Liver (tissue), 7 donors: ENCODE measurements at regions not wholly inside any gene's neighbourhood (a gene's known extent, or its start where the extent isn't known, plus 50 kb on each side); places are given as distances from the start of the nearest gene placed in this dataset.

Experiments used
- DNase-seq: peaks from one replicate; pipeline ENCODE4 v3.0.0-alpha.2; 2017; ENCODE audit warnings: low spot score
- H3K27ac ChIP-seq, 2 donors: one replicate each; pipeline ENCODE4 v1.7.0; 2013; ENCODE audit warnings: inconsistent platforms in 2 of 2, low read length in 2 of 2, control low read depth in 1 of 2, low read depth in 1 of 2, mild to moderate bottlenecking in 1 of 2
- H3K27me3 ChIP-seq, 4 donors: one replicate each; pipeline versions ENCODE4 v1.6.1 to v1.7.0; 2013; ENCODE audit warnings: low read length in 3 of 4, inconsistent platforms in 1 of 4, mild to moderate bottlenecking in 1 of 4, moderate library complexity in 1 of 4; ENCODE audit not compliant: control insufficient read depth in 4 of 4, insufficient read depth in 4 of 4
- H3K36me3 ChIP-seq, 4 donors: one replicate each; pipeline versions ENCODE4 v1.6.1 to v1.7.0; 2013; ENCODE audit warnings: low read length in 3 of 4, mild to moderate bottlenecking in 3 of 4, low read depth in 1 of 4, moderate library complexity in 1 of 4; ENCODE audit not compliant: control insufficient read depth in 4 of 4, insufficient read depth in 3 of 4
- H3K4me1 ChIP-seq, 4 donors: one replicate each; pipeline versions ENCODE4 v1.6.1 to v1.7.0; 2013; ENCODE audit warnings: low read length in 3 of 4, mild to moderate bottlenecking in 3 of 4, moderate library complexity in 1 of 4; ENCODE audit not compliant: control insufficient read depth in 4 of 4, insufficient read depth in 4 of 4
- H3K4me3 ChIP-seq, 3 donors: one replicate each; pipeline versions ENCODE4 v1.6.1 to v1.7.0; 2013; ENCODE audit warnings: low read length in 3 of 3, control low read depth in 1 of 3, low read depth in 1 of 3, mild to moderate bottlenecking in 1 of 3
- H3K9ac ChIP-seq, 2 donors: one replicate each; pipeline ENCODE4 v1.7.0; 2013; ENCODE audit warnings: low read length in 2 of 2, mild to moderate bottlenecking in 2 of 2, moderate library complexity in 2 of 2, control low read depth in 1 of 2, low read depth in 1 of 2
- H3K9me3 ChIP-seq, 4 donors: one replicate each; pipeline versions ENCODE4 v1.6.1 to v1.7.0; 2013; ENCODE audit warnings: low read length in 3 of 4; ENCODE audit not compliant: control insufficient read depth in 4 of 4
- FOXA1 ChIP-seq: IDR thresholded peaks from 2 replicates; pipeline ENCODE4 v1.6.1; 2016; ENCODE audit warnings: antibody characterized with exemption
- FOXA2 ChIP-seq: IDR thresholded peaks from 2 replicates; pipeline ENCODE4 v1.6.1; 2016; ENCODE audit warnings: antibody characterized with exemption
- GABPA ChIP-seq, 2 donors: IDR thresholded peaks in 1 of 2; conservative IDR thresholded peaks in 1 of 2; 2 replicates each; pipeline ENCODE4 v1.6.1; 2016; ENCODE audit warnings: antibody characterized with exemption in 2 of 2, mild to moderate bottlenecking in 1 of 2, moderate library complexity in 1 of 2
- HNF4A ChIP-seq, 2 donors: conservative IDR thresholded peaks; 2 replicates each; pipeline ENCODE4 v1.6.1; 2016; ENCODE audit warnings: antibody characterized with exemption in 2 of 2, mild to moderate bottlenecking in 2 of 2
- JUND ChIP-seq, 2 donors: IDR thresholded peaks; 2 replicates each; pipeline ENCODE4 v1.6.1; 2016; ENCODE audit warnings: antibody characterized with exemption in 2 of 2
- RAD21 ChIP-seq, 2 donors: IDR thresholded peaks; 2 replicates each; pipeline ENCODE4 v1.6.1; 2016; ENCODE audit warnings: antibody characterized with exemption in 2 of 2, mild to moderate bottlenecking in 2 of 2
- REST ChIP-seq: IDR thresholded peaks from 2 replicates; pipeline ENCODE4 v1.6.1; 2016; ENCODE audit warnings: antibody characterized with exemption, mild to moderate bottlenecking
- SP1 ChIP-seq: IDR thresholded peaks from 2 replicates; pipeline ENCODE4 v1.6.1; 2018; ENCODE audit warnings: antibody characterized with exemption, mild to moderate bottlenecking
- TAF1 ChIP-seq: conservative IDR thresholded peaks from 2 replicates; pipeline ENCODE4 v1.6.1; 2016; ENCODE audit warnings: antibody characterized with exemption, mild to moderate bottlenecking
- WGBS: extraction: QIAGEN DNeasy Blood & Tissue Kit; methylation state at CpG from one replicate; pipeline ENCODE4 v1.1.7; 2013; 5-methylcytosine and 5-hydroxymethylcytosine counted together
- donor health status: healthy.
- donor health status: healthy.
- donor health status: healthy.
- donor health status: healthy.

- no peak overlapping the region for H3K4me3 ChIP-seq
- TF ChIP-seq FOXA1 (no peak), REST (no peak), RAD21 (IDR thresholded peaks at IDR 0.05) (no peak), SP1 (no peak), TAF1 (no peak), FOXA2 (no peak), GABPA (IDR thresholded peaks at IDR 0.05 in 1 of 2, conservative IDR thresholded peaks at IDR 0.05 in 1 of 2) (no peak)
- H3K4me1 ChIP-seq, result peaks cover 10 to 23% (median 17%) of the 10 kb centered on the region in 4 donors
- no peak overlapping the region for H3K27ac ChIP-seq
- H3K27me3 ChIP-seq, result no peaks in the 10 kb centered on the region
- H3K9ac ChIP-seq, result no peak overlapping the region
- H3K9me3 ChIP-seq, result no peaks in the 10 kb centered on the region
- no peak for DNase-seq
- WGBS, result 95% methylated on average over 5 of the region's 5 CpGs
- no peaks in the 10 kb centered on the region for H3K36me3 ChIP-seq
Observed at GRCh38 chr9:89871871-89872331, 267.1 kb downstream of the GADD45G start.

GRCh38 chr9:89872426-89872912, 267.7 kb downstream of the GADD45G start:
- no peak for DNase-seq
- Histone ChIP-seq H3K9ac (no peak overlapping the region), H3K4me1 (peaks cover 10 to 25% (median 20%) of the 10 kb centered on the region in 4 donors), H3K4me3 (no peak overlapping the region), H3K9me3 (no peaks in the 10 kb centered on the region), H3K36me3 (no peaks in the 10 kb centered on the region), H3K27ac (no peak overlapping the region), H3K27me3 (no peaks in the 10 kb centered on the region)
- TF ChIP-seq RAD21 (IDR thresholded peaks at IDR 0.05), result no peak
- WGBS, result 93% methylated on average over 9 of the region's 9 CpGs

GRCh38 chr9:89872913-89873707, 268.3 kb downstream of the GADD45G start:
- TF ChIP-seq JUND (IDR thresholded peaks at IDR 0.05) (no peak), HNF4A (conservative IDR thresholded peaks at IDR 0.05) (no peak), FOXA1 (no peak)
- WGBS, result 92% methylated on average over 11 of the region's 11 CpGs
- Histone ChIP-seq H3K9ac (no peak overlapping the region), H3K4me1 (peaks cover 10 to 32% (median 25%) of the 10 kb centered on the region in 4 donors), H3K36me3 (no peaks in the 10 kb centered on the region), H3K27me3 (no peaks in the 10 kb centered on the region), H3K4me3 (no peak overlapping the region), H3K27ac (no peak overlapping the region), H3K9me3 (no peaks in the 10 kb centered on the region)
- DNase-seq, result no peak
